ENCODE measurements at regions not wholly inside any gene's neighbourhood (a gene's known extent, or its start where the extent isn't known, plus 50 kb on each side); places are given as distances from the start of the nearest gene placed in this dataset.

DNA sequence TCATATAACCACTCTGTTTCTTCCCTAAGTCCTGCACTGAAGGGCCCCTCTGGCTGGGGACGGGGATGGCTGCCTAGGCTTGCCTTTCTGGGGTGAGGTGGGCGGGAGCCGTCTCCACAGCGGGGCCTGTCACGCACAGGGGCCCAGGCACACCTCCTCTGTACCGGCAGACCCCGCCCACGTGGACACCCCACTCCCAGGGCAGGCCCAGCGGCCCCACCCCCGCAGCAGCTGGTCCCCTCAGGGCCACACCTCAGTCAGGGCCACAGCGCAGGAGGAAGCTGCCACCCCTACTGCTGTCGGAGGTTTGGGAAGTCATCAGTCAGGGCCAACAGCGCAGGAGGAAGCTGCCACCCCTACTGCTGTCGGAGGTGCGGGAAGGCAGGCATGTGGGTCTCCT is 257.6 kb upstream of the RAB6C start:
- TF ChIP-seq ZNF513 (CRISPR knock-in tag; conservative IDR thresholded peaks at IDR 0.05): no peak
- no peak for TF ChIP-seq MED1 (CRISPR knock-in tag; IDR thresholded peaks at IDR 0.05)
